SU-DHL-6 (cell line): ENCODE measurements at regions not wholly inside any gene's neighbourhood (a gene's known extent, or its start where the extent isn't known, plus 50 kb on each side); places are given as distances from the start of the nearest gene placed in this dataset.

ENCODE experiments used
- H2AFZ ChIP-seq: fragments of 200-600 bp; sonication (generic); 2 replicates; pipeline ENCODE4 v1.6.1; 2014; ENCODE audit warnings: low read depth, mild to moderate bottlenecking, moderate library complexity, mixed read lengths, antibody characterized with exemption, low read length; ENCODE audit not compliant: severe bottlenecking
- H3F3A ChIP-seq: fragments of 200-600 bp; shearing (Covaris generic); 2 replicates; pipeline ENCODE4 v1.6.0; 2016; ENCODE audit warnings: antibody characterized with exemption, mild to moderate bottlenecking; ENCODE audit not compliant: insufficient read depth
- H3K27ac ChIP-seq: fragments of 200-600 bp; sonication (generic); 2 replicates; pipeline ENCODE4 v1.5.1; 2016; ENCODE audit warnings: low read depth, mild to moderate bottlenecking, low read length, moderate library complexity, mixed read lengths
- H3K27me3 ChIP-seq: fragments of 200-600 bp; sonication (generic), shearing (Covaris generic); 2 replicates; pipeline ENCODE4 v1.6.0; 2014; ENCODE audit warnings: mild to moderate bottlenecking, low read length
- H3K36me3 ChIP-seq: fragments of 200-600 bp; sonication (generic); 2 replicates; pipeline ENCODE4 v1.6.1; 2014; ENCODE audit warnings: mild to moderate bottlenecking, low read length, mixed read lengths
- H3K4me2 ChIP-seq: fragments of 300-600, 200-600 bp; shearing (Covaris generic), sonication (generic); 2 replicates; pipeline ENCODE4 v1.6.0; 2014; ENCODE audit warnings: low read length, low read depth, mild to moderate bottlenecking; ENCODE audit not compliant: poor library complexity, severe bottlenecking
- H3K4me3 ChIP-seq: fragments of 200-600 bp; sonication (generic); 2 replicates; pipeline ENCODE4 v1.5.1; 2014; ENCODE audit warnings: antibody characterized with exemption, low read length, mild to moderate bottlenecking, mixed read lengths; ENCODE audit not compliant: insufficient read depth, poor library complexity, severe bottlenecking
- H3K79me2 ChIP-seq: fragments of 200-600 bp; sonication (generic); 2 replicates; pipeline ENCODE4 v1.6.1; 2014; ENCODE audit warnings: mild to moderate bottlenecking, low read length, moderate library complexity; ENCODE audit not compliant: insufficient read depth
- H3K9ac ChIP-seq: fragments of 200-600 bp; sonication (generic); 2 replicates; pipeline ENCODE4 v1.7.0; 2014; ENCODE audit warnings: mild to moderate bottlenecking, low read length
- H3K9me2 ChIP-seq: fragments of 200-600 bp; sonication (generic); replicated peaks from 2 replicates; pipeline ENCODE4 v1.6.1; 2014; ENCODE audit warnings: low read length; ENCODE audit not compliant: insufficient read depth
- H3K9me3 ChIP-seq: fragments of 200-600 bp; sonication (generic); 2 replicates; pipeline ENCODE4 v1.6.1; 2014; ENCODE audit warnings: low read length, mixed read lengths; ENCODE audit not compliant: insufficient read depth
- H4K20me1 ChIP-seq: fragments of 200-600 bp; sonication (generic); 2 replicates; pipeline ENCODE4 v1.6.1; 2014; ENCODE audit warnings: low read depth, mild to moderate bottlenecking, antibody characterized with exemption, low read length, moderate library complexity, mixed read lengths
- CTCF ChIP-seq: fragments of 200-600 bp; sonication (generic); IDR thresholded peaks from one replicate; pipeline ENCODE4 v1.5.1; 2017; ENCODE audit warnings: antibody characterized with exemption, mild to moderate bottlenecking, low read length, moderate library complexity; ENCODE audit not compliant: insufficient read depth, poor library complexity, severe bottlenecking
- EZH2phosphoT487 ChIP-seq: fragments of 200-600 bp; sonication (generic), shearing (Covaris generic); conservative IDR thresholded peaks from 2 replicates; pipeline ENCODE4 v1.6.1; 2018; ENCODE audit warnings: mild to moderate bottlenecking, antibody characterized with exemption, low read length, moderate library complexity, mixed read lengths

- no peaks in the 10 kb centered on the region for H4K20me1 ChIP-seq
- no peak overlapping the region for H3K9ac ChIP-seq
- H3K27me3 ChIP-seq: no peaks in the 10 kb centered on the region
- H3K36me3 ChIP-seq: no peaks in the 10 kb centered on the region
- no peaks in the 10 kb centered on the region; the same call in 1 of the 2 replicates for H3K9me2 ChIP-seq
- no peaks in the 10 kb centered on the region for H3F3A ChIP-seq
- no peaks in the 10 kb centered on the region for H3K79me2 ChIP-seq
- TF ChIP-seq EZH2phosphoT487 (no peak), CTCF (no peak)
- H3K4me3 ChIP-seq: no peak overlapping the region
- no peak overlapping the region for H3K4me2 ChIP-seq
- H2AFZ ChIP-seq: no peak overlapping the region
- no peak overlapping the region for H3K27ac ChIP-seq
- H3K9me3 ChIP-seq: peaks cover 4% of the 10 kb centered on the region; the same call in 1 of the 2 replicates
Measured at GRCh38 chr7:79778786-79779770, 325.6 kb upstream of the MAGI2 start.

GRCh38 chr7:79775911-79776310, 322.4 kb upstream of the MAGI2 start:
- Histone ChIP-seq H3K4me3 (no peak overlapping the region), H3F3A (no peaks in the 10 kb centered on the region), H3K4me2 (no peak overlapping the region), H3K9me3 (no peaks in the 10 kb centered on the region), H3K36me3 (no peaks in the 10 kb centered on the region), H3K9me2 (no peaks in the 10 kb centered on the region; the same call in 1 of the 2 replicates), H3K79me2 (no peaks in the 10 kb centered on the region), H3K9ac (no peak overlapping the region), H3K27ac (no peak overlapping the region), H4K20me1 (no peaks in the 10 kb centered on the region), H2AFZ (no peak overlapping the region), H3K27me3 (no peaks in the 10 kb centered on the region)
- TF ChIP-seq EZH2phosphoT487: no peak
- TF ChIP-seq CTCF: no peak

- TF ChIP-seq EZH2phosphoT487: no peak
- TF ChIP-seq CTCF: no peak
- Histone ChIP-seq H3K79me2 (no peaks in the 10 kb centered on the region), H3K9ac (no peak overlapping the region), H3K9me2 (no peaks in the 10 kb centered on the region; the same call in 1 of the 2 replicates), H4K20me1 (no peaks in the 10 kb centered on the region), H3K9me3 (no peaks in the 10 kb centered on the region), H3K4me3 (no peak overlapping the region), H3K4me2 (no peak overlapping the region), H3K27ac (no peak overlapping the region), H2AFZ (no peak overlapping the region), H3F3A (no peaks in the 10 kb centered on the region), H3K27me3 (no peaks in the 10 kb centered on the region), H3K36me3 (no peaks in the 10 kb centered on the region)
Measured at GRCh38 chr7:79774150-79774549, 320.7 kb upstream of the MAGI2 start.
